HG03575 (cell line): ENCODE measurements at regions not wholly inside any gene's neighbourhood (a gene's known extent, or its start where the extent isn't known, plus 50 kb on each side); places are given as distances from the start of the nearest gene placed in this dataset.

ENCODE experiments used
- ATAC-seq: cut with Tn5 transposase; IDR thresholded peaks from one replicate; pipeline ENCODE4 v1.9.1; 2021; ENCODE audit not compliant: unreplicated experiment, insufficient number of reproducible peaks, low FRiP score; ENCODE audit errors: extremely low read depth

- no peak for ATAC-seq
Measured at GRCh38 chr4:113815826-113816225, 54.3 kb upstream of the CAMK2D start.

- no peak for ATAC-seq
Measured at GRCh38 chr4:113811359-113811758, 49.8 kb upstream of the CAMK2D start.
